ENCODE measurements at regions not wholly inside any gene's neighbourhood (a gene's known extent, or its start where the extent isn't known, plus 50 kb on each side); places are given as distances from the start of the nearest gene placed in this dataset.

DNA sequence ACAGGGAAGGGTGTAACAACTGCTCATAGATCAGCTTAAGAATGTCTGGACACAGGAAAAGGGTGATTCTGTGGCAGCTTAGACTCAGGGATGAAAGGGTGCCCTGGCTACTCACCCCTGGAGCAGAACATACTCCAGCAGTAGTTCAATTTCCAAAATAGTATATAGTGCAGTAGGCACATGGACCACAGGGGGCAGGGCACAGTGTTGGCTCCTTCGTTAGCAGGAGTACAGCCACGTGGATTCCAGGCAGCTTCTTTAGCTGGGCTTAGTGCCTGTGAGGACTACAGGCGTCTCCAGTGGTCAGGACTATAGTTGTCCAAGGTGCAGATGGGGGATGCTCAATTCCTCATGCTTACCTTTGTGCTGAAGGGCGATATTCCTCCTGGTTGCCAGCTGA lies 277.5 kb upstream of the DDX18 start:
- DNase-seq: no peak
- ATAC-seq: no peak
- no peaks in the 10 kb centered on the region for H3K27me3 Mint-ChIP-seq
- H3K4me1 Mint-ChIP-seq: no peaks in the 10 kb centered on the region
- peaks cover 3% of the 10 kb centered on the region for H3K9me3 Mint-ChIP-seq (ENCODE audit: low read depth)
- H3K36me3 Mint-ChIP-seq: no peaks in the 10 kb centered on the region
- no peak overlapping the region for H3K27ac Mint-ChIP-seq
- H3K4me3 Mint-ChIP-seq: no peak overlapping the region
- CTCF ChIA-PET: no interaction called here

DNA sequence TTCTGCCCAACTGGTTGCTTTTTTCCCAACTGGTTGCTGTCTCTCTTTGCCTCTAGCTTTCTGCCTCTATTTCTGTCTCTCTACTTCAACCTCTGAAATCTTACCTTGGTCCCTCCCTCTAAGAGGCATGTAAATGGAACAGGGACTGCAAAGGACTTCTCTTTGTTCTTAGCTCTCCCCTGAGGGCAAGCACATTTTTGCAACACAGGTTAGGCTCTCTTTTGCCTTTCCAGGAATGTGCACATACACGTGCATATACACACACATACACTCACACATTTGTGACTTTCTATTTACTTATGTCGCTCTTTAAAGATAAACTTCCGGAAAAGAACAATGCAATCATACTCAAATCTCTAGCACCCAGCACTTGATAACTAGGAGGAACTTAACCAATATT lies 262.6 kb upstream of the DDX18 start:
- DNase-seq (no peak), ATAC-seq (no peak)
- H3K27me3 Mint-ChIP-seq: no peaks in the 10 kb centered on the region
- H3K27ac Mint-ChIP-seq: no peak overlapping the region
- H3K36me3 Mint-ChIP-seq: no peaks in the 10 kb centered on the region
- H3K9me3 Mint-ChIP-seq (ENCODE audit: low read depth): peaks cover 3% of the 10 kb centered on the region
- H3K4me1 Mint-ChIP-seq: no peaks in the 10 kb centered on the region
- no peak overlapping the region for H3K4me3 Mint-ChIP-seq
- CTCF ChIA-PET: no interaction called here

DNA sequence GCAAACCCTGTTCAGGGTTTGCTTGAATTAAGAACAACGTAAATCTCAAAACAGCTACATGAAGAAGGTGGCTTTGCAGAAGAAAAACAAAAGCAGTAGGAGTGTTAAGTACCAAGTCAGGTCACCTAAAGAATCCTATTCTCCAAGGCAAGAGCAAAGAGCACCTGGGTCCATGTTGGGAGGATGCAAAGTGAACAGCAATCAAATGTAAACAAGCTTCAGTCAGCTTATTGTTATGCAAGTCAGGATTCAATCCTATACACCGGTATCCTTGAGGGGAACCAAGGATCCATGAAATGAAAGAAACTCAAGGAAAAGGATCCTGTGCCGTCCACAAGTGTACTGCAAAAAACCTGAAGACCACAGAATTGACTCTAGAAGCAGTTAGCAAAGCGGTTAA lies 261.0 kb upstream of the DDX18 start:
- CTCF ChIA-PET: no interaction called here
- peaks cover 3% of the 10 kb centered on the region for H3K9me3 Mint-ChIP-seq (ENCODE audit: low read depth)
- no peaks in the 10 kb centered on the region for H3K27me3 Mint-ChIP-seq
- DNase-seq (no peak), ATAC-seq (no peak)
- H3K36me3 Mint-ChIP-seq: no peaks in the 10 kb centered on the region
- H3K4me1 Mint-ChIP-seq: no peaks in the 10 kb centered on the region
- no peak overlapping the region for H3K4me3 Mint-ChIP-seq
- no peak overlapping the region for H3K27ac Mint-ChIP-seq

DNA sequence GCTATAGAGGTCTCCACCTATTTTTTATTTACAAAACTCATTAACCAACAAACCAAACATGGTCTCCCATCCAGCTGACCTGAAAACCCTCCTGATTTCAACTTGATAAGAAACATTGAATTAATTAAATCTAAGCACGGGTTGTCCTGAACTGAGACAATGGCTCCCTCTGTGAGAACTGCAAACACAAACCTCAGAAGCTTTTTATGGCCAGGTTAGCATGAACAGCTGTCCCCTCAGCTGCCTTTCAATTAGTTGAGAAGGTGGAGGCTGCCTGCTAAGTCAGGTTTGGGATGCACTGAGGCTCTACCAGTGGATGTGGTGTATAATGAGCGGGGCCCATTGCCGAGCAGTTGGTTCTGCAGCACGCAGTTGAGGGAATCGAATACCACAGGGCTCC lies 258.5 kb upstream of the DDX18 start:
- H3K4me3 Mint-ChIP-seq: no peak overlapping the region
- CTCF ChIA-PET: no interaction called here
- no peak for ATAC-seq
- no peak for DNase-seq
- no peaks in the 10 kb centered on the region for H3K9me3 Mint-ChIP-seq (ENCODE audit: low read depth)
- H3K27ac Mint-ChIP-seq: no peak overlapping the region
- H3K36me3 Mint-ChIP-seq: no peaks in the 10 kb centered on the region
- H3K4me1 Mint-ChIP-seq: no peaks in the 10 kb centered on the region
- no peaks in the 10 kb centered on the region for H3K27me3 Mint-ChIP-seq

DNA sequence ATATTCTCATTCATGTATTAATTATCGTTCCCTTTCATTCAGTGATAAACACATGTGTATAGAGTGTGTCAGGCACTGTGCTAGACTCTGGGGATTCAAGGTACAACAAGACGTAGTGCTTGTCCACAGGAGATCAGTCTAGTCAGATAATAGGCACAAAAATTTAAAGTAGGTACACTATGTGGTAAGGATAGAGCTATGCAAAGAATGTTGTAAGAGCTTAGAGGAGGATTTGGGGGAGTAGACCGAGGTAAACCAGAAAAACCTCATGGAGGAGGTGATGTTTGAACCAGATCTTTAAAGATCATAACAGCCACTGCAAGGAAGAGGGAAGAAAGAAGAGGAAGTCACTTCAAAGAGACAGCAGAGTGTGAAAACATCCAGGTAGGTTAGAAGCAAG lies 256.9 kb upstream of the DDX18 start:
- no peaks in the 10 kb centered on the region for H3K9me3 Mint-ChIP-seq (ENCODE audit: low read depth)
- no peaks in the 10 kb centered on the region for H3K27me3 Mint-ChIP-seq
- H3K27ac Mint-ChIP-seq: no peak overlapping the region
- no peak for DNase-seq
- CTCF ChIA-PET: no interaction called here
- H3K4me1 Mint-ChIP-seq: no peaks in the 10 kb centered on the region
- no peaks in the 10 kb centered on the region for H3K36me3 Mint-ChIP-seq
- no peak for ATAC-seq
- H3K4me3 Mint-ChIP-seq: no peak overlapping the region

DNA sequence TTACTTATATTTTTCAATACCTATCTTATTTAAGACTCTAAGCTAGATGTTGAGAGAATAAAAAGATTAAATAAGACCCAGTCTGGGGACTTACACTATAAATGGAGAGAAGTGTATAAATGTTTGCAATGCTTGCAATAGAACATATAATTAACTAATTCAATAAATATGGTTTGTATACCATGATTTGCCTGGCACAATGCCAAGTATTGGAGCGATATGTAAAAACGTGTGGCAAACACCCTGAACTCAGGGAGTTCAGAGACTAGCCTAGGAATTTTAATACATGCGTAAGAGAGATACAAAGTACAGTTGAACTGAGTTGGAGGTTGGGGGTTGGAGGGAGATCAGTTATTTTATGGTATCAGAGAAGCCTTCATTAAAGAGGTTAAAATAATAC lies 251.8 kb upstream of the DDX18 start:
- H3K36me3 Mint-ChIP-seq: no peaks in the 10 kb centered on the region
- no peak for DNase-seq
- no peak overlapping the region for H3K27ac Mint-ChIP-seq
- no peaks in the 10 kb centered on the region for H3K4me1 Mint-ChIP-seq
- H3K9me3 Mint-ChIP-seq (ENCODE audit: low read depth): no peaks in the 10 kb centered on the region
- H3K27me3 Mint-ChIP-seq: no peaks in the 10 kb centered on the region
- H3K4me3 Mint-ChIP-seq: no peak overlapping the region
- no peak for ATAC-seq
- CTCF ChIA-PET: no interaction called here

DNA sequence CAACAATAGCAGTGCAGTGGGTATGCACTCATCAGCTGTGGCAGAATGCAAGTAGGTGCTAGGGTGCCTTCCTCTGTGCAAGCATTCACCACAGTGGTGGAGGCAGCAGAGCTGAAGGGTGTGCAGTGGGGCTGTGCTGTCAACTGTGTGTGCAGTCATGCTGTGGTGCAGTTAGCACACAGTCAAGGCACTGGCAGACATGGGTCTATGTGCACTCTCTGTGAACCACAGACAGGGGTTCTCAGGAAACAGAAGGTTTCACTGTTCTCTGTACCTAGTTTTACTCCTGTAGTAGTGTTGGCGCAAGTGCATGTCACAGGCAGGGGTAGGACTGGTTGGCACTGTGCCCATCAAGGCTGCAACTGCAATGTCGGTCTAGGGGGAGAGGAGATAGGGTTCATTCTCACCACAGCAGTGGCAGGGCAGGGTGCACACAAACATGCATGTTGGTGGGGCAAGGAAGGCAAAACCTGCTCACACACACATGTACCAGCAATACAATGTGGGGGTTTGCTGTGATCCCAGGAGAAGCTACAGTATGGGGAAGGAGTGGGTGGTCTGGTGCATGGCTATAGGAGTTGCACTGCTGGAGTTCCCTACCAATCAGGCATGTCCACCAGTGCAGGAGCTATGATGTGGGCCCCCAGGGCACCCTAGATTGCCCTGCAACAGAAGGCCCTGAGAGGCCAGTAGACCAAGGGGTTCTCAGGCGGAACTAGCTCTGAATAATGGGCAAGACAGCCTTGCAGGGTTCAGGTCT lies 242.7 kb upstream of the DDX18 start:
- CTCF ChIA-PET: interaction anchor here (0.7 kb wide), 1 partner anchor 103 kb away, joined by 3 read pairs; no protein-coding TSS in a partner anchor
- ATAC-seq: no peak
- no peaks in the 10 kb centered on the region for H3K9me3 Mint-ChIP-seq (ENCODE audit: low read depth)

DNA sequence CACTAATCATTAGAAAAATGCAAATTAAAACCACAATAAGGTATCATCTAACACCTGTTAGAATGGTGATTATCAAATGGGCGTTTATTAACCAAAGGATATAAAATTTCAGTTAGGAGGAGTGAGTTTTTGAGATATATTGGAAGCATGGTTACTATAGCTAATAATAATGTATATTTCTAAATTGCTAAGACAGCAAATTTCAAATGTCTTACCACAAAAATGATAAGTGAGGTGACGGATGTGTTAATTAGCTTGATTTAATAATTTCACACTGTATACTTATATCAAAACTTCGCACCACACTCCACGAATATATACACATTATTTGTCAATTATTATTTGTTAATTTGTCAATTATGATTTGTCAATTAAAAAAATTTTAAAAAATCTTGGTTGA lies 227.2 kb upstream of the DDX18 start:
- no peaks in the 10 kb centered on the region for H3K4me1 Mint-ChIP-seq
- DNase-seq: no peak
- CTCF ChIA-PET: no interaction called here
- no peak overlapping the region for H3K4me3 Mint-ChIP-seq
- no peak for ATAC-seq
- no peaks in the 10 kb centered on the region for H3K27me3 Mint-ChIP-seq
- H3K27ac Mint-ChIP-seq: no peak overlapping the region
- no peaks in the 10 kb centered on the region for H3K36me3 Mint-ChIP-seq
- H3K9me3 Mint-ChIP-seq (ENCODE audit: low read depth): peaks cover 3% of the 10 kb centered on the region

More for the DNA sequence above, 242.7 kb upstream of the DDX18 start:
- H3K27ac Mint-ChIP-seq: no peak overlapping the region
- H3K27me3 Mint-ChIP-seq: no peaks in the 10 kb centered on the region
- no peaks in the 10 kb centered on the region for H3K4me1 Mint-ChIP-seq
- no peak for DNase-seq
- no peaks in the 10 kb centered on the region for H3K36me3 Mint-ChIP-seq
- H3K4me3 Mint-ChIP-seq: no peak overlapping the region

DNA sequence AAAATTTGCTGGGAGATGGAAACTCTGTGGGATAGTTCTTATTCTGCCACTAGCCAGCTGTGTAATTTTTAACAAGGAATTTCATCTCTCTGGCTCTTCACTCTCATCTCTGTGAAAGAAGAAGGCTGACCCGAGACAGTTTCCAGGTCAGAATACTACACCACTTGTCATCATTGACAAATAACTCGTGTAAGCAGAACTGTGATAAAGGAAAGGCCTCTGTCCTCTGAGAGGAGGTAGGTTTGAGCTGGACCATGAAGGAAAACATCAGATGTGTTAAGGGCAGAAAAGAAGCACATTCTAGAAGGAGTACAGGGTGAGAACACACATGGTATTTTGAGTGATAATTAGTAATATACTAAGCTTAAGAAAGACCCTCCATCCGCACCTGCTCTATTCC lies 211.4 kb upstream of the DDX18 start:
- Mint-ChIP-seq H3K36me3 (no peaks in the 10 kb centered on the region), H3K4me3 (no peak overlapping the region)

DNA sequence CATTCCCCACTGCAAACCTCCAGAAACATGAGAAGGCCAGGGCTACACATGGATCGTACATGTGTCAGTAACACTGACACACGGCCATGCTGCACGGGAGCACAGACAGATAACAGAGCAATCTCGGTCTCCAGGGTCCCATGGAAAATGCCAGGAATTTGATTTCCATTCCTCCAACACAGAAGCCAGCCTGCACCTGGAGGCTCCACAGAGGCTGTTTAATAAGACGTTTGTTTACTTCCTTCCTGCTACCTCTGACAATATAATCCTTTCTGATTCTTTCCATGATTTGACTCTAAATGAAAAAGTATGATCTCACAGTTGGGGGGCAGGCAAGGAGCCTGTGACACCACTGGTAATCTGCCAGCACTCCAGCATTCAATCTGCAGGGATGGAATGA lies 210.9 kb upstream of the DDX18 start:
- no peaks in the 10 kb centered on the region for H3K36me3 Mint-ChIP-seq
- H3K4me3 Mint-ChIP-seq: no peak overlapping the region
- H3K27me3 Mint-ChIP-seq: no peaks in the 10 kb centered on the region
- ATAC-seq (no peak), DNase-seq (no peak)
- H3K9me3 Mint-ChIP-seq (ENCODE audit: low read depth): peaks cover 2% of the 10 kb centered on the region
- no peak overlapping the region for H3K27ac Mint-ChIP-seq
- no peaks in the 10 kb centered on the region for H3K4me1 Mint-ChIP-seq
- CTCF ChIA-PET: no interaction called here

More for the DNA sequence above, 211.4 kb upstream of the DDX18 start:
- no peak for DNase-seq
- CTCF ChIA-PET: no interaction called here
- H3K27me3 Mint-ChIP-seq: no peaks in the 10 kb centered on the region
- no peak overlapping the region for H3K27ac Mint-ChIP-seq
- no peak for ATAC-seq
- H3K4me1 Mint-ChIP-seq: no peaks in the 10 kb centered on the region
- peaks cover 2% of the 10 kb centered on the region for H3K9me3 Mint-ChIP-seq (ENCODE audit: low read depth)

DNA sequence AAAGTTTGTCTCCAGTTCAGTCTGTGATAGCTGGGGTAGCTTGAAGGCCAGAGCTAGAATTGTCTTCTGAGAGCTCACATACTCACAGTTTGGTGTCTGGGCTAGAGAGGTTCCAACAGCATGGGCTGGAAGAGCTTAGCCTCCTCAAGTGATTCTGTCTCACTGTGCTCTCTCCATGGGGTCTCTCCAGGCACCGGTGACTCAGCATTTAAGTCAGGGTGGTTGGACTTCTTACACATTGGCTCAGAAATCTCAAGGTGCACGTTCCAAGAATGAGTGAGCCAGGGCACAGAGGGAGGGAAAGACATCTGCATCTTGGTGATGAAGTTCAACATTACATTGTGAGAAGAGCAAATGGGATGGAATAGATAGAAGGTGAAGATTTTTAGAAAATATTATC lies 207.3 kb upstream of the DDX18 start:
- Mint-ChIP-seq H3K36me3 (no peaks in the 10 kb centered on the region), H3K4me3 (no peak overlapping the region), H3K27me3 (no peaks in the 10 kb centered on the region), H3K4me1 (no peaks in the 10 kb centered on the region), H3K27ac (no peak overlapping the region), H3K9me3 (ENCODE audit: low read depth) (no peaks in the 10 kb centered on the region)
- CTCF ChIA-PET: no interaction called here
- DNase-seq (no peak), ATAC-seq (no peak)

DNA sequence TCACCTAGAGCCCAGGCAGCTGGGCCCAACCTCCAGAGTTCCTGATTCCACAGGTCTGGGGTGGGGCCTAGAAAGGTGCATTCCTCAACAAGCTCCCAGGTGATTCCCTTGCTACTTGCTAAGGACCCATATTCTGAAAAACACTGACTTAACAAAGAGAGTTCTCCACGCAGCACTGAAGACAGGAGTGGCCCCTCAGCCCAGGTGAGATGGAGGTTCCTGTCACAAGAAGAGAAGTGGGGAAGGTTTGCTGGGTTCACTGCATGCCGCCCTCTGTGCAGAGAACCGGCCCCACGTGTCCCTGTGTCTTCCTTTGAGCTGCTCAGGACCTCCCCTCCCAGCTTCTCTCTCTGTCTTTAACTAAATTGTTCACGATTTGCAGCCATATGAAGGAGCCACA lies 201.4 kb upstream of the DDX18 start:
- Mint-ChIP-seq H3K27ac (no peak overlapping the region), H3K27me3 (no peaks in the 10 kb centered on the region), H3K4me3 (no peak overlapping the region), H3K4me1 (no peaks in the 10 kb centered on the region), H3K36me3 (no peaks in the 10 kb centered on the region), H3K9me3 (ENCODE audit: low read depth) (no peaks in the 10 kb centered on the region)
- ATAC-seq (no peak), DNase-seq (no peak)
- CTCF ChIA-PET: no interaction called here

DNA sequence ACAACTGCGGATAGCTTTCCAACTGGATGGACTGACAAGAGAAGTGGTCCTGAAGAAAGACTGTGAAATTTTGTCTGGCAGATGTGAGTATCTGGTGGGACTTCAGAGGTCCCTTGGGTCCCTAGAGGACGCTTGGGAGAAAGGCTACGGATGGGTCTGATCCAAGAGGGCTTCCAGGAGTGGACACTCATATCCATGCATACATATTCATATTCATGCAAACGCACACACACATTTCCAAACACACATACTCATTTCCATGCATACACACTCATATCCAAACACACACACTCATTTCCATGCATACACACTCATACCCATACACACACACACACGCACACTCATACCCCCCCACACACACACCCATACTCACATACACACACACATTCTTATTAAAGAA lies 200.2 kb upstream of the DDX18 start:
- H3K27ac Mint-ChIP-seq: no peak overlapping the region
- H3K9me3 Mint-ChIP-seq (ENCODE audit: low read depth): no peaks in the 10 kb centered on the region
- ATAC-seq: no peak
- CTCF ChIA-PET: no interaction called here
- DNase-seq: no peak
- no peak overlapping the region for H3K4me3 Mint-ChIP-seq
- H3K27me3 Mint-ChIP-seq: no peaks in the 10 kb centered on the region
- no peaks in the 10 kb centered on the region for H3K4me1 Mint-ChIP-seq
- no peaks in the 10 kb centered on the region for H3K36me3 Mint-ChIP-seq

DNA sequence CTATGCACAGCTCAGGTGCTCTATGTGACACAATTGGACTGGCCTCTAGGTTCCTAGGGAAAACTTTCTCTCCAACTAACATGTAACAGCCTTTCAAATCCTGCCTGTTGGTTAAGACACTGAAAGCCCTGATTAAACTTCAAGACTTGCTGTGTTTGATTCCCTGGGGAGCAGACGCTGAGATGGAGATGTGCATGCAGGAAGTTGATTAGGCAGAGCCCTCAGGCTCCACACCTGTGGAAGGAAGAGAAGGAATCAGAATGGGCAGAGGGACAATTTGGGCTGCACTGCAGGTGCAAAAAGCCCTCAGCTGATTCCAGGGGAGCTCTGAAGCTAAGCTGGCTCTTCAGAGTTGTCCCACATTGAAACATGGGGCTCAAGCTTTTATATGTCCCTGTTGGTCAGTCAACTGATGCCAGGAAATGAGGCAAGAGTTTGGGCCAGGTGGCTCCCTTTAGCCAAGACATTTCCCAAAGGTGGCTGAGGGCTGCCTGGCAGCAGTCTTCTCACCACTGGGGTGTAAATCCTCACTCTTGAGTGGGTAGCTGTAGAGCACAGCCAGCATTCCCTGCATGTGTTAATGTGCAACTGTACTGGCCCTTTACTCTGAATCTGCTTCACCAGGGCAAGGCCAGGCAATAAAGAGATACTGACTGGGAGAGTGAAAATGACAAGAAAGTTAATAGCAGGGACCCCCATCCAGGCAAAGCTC lies 199.5 kb upstream of the DDX18 start:
- no peak overlapping the region for H3K4me3 Mint-ChIP-seq
- no peaks in the 10 kb centered on the region for H3K9me3 Mint-ChIP-seq (ENCODE audit: low read depth)
- CTCF ChIA-PET: no interaction called here
- no peaks in the 10 kb centered on the region for H3K4me1 Mint-ChIP-seq
- H3K27ac Mint-ChIP-seq: no peak overlapping the region
- no peaks in the 10 kb centered on the region for H3K27me3 Mint-ChIP-seq
- ATAC-seq: no peak
- DNase-seq: no peak
- no peaks in the 10 kb centered on the region for H3K36me3 Mint-ChIP-seq

Measured in activated CD8-positive, alpha-beta memory T cell treated with anti-CD3 and anti-CD28 coated beads, Interleukin-2, amount 10 ng/mL, durations not matched to agents 7 days and 5 days (primary cell).